DMS53 (cell line): ENCODE measurements at regions not wholly inside any gene's neighbourhood (a gene's known extent, or its start where the extent isn't known, plus 50 kb on each side); places are given as distances from the start of the nearest gene placed in this dataset.

Experiments
- DNase-seq: peaks from one replicate; lab custom pipeline; 2025; lab: John Stamatoyannopoulos, UW

DNA sequence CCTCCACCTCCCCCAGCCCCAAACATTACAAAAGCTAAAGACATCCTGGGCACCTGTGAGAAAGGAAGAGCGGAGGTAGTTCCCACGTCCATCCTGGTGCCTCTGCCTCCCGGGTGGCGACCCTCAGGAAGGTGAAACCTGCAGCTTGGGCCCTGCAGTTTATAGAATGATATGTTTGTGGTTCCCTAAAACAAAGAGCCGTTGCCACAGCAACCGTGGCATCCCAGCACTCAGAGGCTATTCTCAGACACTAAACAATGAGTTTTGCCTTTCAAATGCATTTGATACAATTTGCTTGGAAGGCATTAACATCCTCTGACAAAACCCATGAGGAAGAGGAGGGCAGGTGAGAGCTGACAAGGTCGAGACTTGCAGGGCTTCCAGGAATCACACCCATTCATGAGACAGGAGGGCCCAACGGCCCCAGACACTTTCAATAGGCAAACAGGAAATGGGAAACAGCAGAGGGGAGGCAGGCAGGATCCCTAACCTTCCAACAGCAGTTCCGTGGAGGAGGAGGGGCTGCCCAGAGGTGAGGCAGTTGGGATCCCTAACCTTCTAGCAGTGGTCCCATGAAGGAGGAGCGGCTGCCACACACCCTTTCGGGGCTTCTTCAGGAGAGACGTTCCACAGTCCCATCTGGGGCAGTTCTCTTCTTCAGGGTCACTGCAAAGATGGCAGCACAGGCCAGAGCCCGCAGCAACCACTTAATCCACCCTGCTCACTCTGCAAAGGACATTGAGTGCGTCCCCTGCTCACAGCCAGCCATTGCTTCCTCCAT, 379.2 kb downstream of the SHANK2 start:
- peak; percentile 31 for DNase-seq

DNA sequence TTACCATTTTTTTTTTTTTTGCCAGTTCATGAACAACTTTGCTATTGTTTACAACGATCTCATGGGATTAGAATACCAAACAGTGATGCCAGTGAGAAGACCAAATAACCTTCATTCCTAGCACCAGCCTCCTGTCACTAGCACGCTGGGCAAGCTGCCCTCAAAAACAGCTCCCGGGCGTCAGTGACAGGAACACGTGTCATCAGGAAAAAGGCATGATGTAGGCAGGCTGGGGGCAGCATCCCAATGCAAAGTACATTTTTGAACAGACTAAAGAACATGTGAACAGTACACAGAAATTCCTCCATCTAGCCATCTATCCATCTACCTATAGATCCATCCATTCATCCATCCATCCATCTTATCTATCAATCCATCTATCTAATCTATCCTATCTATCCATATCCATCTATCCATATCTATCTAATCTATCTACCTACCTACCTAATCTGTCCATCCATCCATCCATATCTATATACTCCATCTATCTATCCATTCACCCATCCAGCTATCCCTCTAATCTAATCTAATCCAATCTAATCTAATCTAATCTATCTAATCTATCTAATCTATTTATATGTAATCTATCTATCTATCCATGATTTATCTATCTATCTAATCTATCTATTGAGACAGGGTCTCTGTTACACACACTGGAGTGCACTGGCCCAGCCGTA, 378.5 kb downstream of the SHANK2 start:
- DNase-seq = no peak

DNA sequence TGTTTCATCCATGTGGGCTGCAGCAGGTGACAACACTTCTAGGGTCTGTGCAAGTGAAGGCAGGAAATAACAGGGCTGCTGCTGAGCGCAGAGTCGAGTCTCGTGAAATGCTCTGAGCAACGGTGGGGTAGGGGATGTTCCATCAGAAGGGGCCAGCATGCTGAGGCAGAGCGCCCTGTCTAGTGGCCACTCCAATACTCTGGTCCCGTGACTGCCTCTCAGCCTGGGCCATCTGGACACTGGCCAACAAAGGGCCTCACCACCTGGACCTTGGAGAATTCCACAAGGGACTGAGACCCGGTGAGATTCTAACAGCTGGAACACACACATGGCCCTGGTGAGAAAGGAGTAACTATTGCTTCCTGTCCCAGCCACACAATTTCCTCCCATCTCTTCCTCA, 375.7 kb downstream of the SHANK2 start:
- DNase-seq = peak; percentile 73

DNA sequence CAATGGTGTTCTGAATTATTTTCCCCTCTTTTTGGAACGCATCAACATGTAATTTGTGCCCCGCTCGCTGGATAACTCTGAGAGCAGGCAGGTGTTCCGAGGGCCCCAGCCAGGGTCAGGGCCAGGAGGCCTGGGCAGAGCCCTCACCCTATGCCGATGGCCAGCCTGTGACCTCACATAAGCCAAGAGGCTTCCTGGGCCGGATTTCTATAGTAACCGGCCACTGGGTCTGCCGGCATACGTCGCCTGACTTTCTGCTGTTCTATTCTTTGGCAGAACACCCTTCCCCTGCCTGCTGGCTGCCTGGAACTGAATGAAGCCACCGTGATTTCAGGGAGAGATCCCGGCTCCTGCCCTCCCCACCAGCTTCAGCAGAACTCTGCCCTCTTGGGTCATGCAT, 375.2 kb downstream of the SHANK2 start:
- DNase-seq = peak; percentile 43

DNA sequence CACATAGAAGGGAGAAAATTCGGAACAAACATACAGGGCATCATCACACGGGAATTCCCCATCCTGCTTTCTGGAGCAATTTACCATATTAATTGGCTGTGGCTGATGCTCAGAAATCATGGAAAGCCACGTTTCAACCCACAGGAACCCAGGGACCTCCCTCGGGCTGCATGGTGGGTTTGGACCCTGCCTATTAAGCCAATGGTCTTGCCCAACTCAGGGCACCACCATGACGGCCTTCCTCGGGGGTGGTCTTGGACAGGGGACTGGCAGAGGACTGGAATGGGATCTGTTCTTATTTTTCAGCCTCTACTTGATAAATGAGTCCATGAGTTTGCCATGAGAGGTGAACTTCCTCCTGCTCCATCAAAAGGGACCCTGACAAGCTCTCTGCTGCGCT, 374.0 kb downstream of the SHANK2 start:
- no peak for DNase-seq

DNA sequence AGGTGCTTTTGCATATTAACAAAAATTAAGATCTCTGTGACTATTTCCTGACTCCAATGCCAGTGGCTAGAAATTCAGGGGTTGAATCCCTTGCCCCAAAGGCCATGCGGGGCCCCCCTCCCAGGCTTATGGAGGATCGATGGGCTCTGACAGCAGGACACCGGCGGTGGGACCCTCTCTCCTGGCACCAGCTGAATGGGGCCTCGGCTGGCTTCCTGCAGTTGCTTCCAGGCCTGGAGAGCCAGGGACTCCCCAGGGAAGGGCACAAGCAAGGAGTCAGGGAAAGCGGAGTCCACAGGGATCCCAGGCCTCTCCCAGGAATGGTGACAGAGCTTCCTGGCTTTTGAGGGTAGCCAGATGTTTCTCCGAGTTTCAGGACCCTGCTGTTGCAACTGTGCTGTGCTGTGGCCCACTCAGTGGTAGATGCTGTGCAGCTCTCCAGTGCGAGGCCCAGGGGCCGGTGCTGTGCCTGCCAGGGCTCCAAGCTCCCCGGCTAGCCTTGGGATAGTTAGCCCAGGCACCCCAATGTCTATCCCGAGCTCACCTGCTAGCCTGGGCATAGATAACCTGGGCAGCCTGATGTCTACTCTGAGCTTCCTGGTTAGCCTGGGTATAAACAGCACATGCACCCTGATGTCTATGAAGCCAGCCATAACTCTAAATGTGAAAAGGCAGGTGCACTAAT, 372.6 kb downstream of the SHANK2 start:
- DNase-seq = no peak

DNA sequence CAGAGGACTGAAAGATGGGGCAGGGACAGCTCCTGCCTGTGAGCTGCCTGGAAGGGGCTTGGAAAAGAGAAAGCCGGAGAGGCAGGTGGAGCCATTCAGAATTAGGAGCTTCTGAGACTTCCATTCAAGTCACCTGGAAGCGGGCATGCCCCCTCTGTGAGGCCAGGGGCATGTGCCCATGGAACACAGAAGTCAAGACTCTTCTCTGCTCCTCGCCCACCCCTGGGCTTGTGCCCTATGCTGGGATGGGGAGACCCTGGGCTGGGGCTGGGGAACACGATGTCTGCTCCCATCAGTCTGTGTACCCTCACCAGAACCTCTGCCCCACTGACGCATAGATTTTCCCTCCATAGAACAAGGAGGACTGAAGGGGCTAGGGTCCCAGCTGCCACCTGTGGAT, 372.0 kb downstream of the SHANK2 start:
- DNase-seq = no peak

DNA sequence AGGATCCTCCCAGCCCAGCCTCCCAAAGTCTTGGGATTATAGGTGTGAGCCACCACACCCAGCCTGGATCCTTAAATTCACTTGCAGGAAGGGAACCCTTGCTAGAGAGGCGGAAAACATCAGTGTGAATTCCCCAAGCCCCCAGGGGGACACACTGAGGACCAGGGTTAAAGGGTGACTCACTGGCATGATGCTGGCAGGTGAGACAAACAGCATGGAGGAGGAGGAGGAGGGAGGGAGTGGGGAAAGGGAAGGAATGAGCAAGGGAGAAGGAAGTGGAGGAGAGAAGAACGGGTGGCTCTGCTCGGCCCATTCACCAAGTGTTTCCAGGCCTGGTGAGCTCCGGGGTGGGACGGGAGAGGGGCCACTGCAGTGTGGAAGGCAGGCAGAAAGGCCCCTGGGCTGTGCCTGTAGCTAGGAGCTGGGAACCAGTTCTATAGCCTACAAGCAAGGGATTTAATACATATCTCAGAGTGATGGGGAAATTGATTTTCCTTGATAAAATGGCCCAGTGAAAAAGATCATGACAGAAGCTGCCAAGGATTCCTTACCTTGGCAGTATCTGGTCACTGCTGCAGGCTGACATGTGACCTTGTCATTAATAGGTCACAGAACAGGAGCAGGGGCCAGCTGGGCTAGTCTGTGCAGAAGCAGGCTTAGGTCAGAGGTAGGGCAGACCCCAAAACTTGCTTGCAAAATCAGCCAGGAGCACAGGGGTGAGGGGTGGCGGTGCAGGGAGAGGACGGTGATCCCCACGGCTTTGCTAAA, 370.2 kb downstream of the SHANK2 start:
- DNase-seq = no peak

DNA sequence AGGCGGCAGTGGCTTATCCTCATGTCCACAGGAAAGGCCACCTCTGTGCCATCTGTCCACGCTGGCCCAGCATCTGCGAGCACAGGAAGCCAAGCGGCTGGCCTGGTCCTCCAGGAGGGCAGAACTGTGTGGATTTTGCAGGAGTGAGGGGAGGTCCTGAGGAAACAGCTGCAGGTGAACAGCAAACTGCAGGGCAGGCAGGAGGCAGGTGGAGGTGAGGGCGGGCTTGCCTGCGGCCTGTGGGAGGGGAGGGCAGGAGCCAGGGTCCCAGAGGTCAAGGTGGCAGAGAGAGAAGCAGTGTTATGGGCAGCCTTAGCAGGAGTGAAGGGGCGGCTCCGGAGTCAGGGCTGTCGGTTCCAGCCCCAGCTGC, 369.7 kb downstream of the SHANK2 start:
- DNase-seq = no peak

DNA sequence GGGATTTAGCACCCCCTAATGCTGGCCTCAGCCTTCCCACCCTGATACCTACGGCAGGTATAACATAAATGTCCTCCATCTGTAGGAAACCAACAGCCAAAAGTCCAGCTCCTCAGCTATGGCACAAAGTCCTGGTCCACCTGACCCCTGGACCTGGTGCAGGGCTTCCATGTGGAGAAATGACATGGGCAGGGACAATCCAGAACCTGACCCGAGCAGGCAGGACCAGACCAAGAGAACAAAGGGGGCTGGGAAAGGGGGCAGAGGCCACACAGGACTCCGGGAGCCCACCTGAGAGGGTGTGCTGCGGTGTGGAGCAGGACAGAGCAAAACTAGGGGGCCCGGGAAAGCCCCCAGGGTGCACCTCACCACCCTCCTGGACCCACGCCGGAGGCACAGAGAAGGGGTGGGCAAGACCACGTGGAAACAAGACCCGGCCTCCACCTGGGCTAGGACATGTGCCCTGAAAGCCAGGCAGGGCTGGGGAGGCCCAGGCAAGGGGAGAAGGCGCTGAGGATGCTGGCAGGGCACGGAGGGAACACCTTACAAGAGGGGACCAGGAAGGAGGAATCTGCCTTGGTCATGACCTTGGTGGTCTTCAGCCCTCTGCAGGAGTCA, 368.9 kb downstream of the SHANK2 start:
- no peak for DNase-seq

DNA sequence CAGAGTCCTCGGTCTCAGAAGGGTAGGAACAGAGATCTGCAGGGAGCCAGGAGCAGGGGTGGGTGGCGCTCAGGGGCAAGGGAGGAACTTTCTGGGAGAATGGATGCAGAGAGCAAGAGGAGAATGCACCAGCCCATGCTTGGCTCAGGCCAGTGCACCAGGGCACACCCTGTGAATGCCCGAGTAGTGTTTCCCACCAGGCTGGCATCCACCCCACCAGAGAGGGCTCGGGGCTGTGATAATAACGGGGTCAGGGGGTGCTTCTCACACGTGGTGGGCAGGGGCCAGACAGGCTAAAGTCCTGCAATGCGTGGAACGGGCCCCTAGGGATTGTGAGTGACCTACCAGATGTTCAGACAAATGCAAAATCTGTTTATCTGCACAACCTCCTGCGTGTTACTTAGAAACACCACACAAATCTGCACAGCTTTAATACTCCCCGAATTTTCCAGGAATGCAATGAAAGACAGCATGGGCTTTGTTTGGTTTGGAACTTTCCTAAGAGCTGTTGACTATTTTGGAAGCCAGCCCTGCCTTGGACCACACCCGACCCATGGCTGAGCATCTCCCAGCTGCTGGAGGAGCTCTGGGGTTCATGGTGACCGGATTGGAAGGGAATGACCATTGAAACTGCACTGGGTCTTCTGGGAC, 368.3 kb downstream of the SHANK2 start:
- no peak for DNase-seq

DNA sequence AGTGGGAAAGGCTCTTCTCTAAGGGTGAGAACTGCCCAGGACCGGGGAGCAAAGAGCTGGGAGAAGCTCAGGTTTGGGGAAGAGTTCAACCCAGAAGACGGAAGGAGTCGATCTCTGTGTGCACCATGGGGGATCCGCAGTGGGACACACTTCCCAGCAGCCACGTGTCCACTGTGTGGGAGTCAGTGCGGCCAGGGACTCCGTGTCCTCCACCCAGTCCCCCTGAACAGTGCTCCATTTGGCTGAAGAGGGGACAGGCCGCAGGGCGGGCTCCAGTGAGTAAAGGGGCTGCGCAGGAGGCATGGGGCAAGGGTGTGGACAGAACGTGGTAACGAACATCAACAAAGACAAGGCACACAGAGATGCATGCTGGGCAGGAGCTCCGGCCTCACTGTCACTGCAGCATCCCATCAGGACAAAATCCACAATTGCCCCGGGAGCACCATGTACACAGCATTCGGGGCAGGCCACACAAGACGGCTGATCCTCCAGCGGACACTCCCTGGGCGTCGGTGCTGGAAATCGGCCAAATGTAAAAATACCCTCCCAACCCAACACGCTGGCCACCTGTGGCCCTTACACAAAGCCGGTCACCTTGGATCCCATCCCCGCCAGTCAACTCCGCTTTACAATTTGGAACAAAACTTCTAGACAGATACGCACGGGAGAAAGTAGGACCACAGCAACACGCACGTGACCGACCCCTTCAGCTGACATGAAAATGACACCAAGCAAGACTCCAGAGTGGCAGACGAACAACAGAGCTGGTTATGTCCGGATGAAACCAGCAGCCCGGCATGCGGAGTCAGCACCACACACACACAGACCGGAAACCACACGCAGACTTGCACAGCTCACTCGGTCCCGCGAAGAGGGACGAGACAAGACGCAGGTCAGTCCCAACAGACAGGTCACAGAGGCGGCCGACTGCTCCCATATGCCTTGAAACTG, 366.8 kb downstream of the SHANK2 start:
- no peak for DNase-seq

DNA sequence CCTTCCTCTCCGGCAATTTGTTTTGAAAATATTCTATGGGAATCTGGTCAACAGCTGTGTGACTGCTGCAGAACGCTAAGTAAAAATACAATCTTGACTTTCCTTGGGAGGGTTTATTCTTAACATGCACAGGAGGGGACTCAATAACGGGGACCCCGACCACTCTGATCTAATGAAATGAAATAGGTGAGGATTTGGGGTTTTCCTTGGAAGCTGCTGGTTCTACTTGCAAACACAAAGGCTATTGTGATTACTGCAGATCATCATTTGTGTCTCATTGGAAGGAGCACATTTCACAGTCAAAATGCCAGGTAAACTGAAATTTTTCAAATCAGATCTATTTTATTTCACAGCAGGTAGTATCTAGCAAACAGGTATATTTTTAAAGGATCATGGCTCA, 366.1 kb downstream of the SHANK2 start:
- DNase-seq = no peak

DNA sequence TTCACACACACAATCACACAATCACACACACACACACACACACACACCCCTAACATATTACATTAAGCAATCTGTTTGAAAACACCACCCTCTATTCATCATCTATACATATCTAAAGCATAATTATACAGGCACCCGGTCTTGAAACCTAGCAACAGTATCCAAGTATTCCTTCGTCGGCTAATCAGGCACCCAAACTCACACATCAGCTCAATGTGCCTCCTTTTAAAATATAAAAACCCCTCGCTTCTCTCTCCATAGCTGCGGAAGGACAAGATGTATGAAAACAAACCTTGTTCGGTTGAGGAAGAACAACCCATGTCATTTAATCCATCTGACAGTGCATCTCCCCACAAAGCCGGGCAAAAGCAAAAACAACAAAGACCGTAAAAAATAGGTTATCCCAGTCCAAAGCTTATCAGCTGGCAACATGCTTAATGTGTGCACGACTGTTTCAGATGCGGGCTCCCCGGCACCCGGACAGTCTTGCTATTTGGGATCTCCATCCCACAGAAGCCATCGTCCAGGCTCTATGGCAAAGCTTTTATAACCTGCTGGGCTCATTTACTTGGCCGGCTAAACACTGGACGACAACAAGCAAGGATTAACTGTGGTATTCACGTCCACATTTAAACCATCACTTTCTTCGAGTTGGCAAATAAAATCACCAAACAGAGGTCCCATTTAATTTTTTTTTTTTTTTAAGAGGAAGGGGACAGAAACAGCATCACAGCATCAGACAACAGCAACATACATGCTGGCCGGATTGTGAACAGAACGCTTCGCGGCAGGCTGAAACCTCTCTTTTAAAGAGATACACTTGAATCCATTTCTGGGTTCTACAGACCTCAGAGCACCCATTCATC, 365.5 kb downstream of the SHANK2 start:
- no peak for DNase-seq

DNA sequence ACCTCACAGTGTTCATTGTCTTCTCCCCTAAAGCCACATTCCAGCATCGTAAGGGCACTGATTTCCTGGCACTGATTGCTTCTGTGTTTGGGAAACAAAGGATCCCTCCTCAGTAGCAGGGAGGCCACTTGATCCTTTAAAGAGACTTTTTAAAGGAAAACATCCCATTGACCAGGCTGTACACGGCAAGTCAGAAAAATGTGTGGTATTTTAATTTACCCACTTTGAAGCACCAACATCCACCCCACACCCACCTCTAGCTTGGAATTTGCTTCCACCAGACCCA, 364.9 kb downstream of the SHANK2 start:
- DNase-seq = no peak

DNA sequence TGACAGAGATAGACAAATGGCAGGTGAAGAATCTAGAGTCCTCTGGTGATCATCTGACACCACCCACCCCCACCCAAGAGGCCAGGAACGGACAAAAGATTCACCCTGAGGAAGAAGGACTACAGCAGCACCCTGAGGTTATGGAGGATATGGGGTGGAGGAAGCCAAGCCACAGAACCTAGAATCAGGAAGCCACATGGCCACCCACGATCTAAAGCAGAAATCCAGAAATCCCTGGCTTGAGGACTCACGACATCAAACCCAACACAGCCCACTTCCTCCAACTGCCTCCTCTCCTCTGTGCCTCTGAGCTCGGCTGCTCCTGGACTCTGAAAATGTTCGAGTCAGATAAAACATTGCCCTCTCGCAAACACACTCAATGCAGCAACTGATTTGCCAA, 364.3 kb downstream of the SHANK2 start:
- no peak for DNase-seq

DNA sequence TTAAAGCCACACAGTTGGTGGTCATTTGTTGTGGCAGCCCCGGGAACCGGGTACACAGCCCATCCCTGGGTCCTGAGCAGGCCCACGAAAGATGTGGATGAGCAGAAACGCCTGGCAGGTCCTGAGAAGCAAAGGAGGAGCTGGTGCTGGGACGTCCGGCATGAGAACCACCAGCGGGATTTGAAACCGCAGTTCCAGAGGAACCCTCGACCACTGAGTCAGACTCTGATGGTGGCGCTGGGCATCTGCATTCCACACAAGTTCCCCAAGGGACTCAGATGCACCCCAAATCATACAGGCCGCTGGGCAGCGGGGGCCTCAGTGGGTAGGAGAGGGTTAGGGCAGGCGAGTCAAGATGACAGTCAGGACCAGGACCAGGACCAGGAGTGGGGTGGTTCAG, 363.0 kb downstream of the SHANK2 start:
- no peak for DNase-seq

DNA sequence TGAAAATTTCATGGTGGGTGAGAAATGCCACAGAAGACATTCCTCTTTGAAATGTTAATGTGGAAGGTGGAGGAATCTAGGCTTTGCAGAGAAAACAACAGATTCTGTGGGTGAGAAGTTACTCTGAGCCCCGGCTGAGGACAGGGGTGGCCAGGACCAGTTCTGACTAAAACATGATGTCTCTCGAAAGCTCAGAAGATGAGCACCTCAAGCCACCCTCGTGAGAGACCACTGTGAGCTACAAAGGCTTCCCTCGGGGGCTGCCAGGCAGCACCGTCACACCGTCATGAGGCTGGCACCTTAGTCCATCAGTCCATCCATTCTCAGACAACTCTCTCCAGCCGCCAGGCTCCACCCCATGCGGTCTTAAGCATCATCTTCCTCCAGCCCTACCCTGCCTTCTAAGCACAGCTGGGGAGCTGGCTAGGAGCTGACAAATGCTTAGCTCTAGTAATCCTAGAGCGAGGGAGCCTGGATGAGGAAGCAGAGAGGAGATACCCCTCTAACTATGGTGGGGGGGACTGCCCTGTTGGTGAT, 360.5 kb downstream of the SHANK2 start:
- no peak for DNase-seq

DNA sequence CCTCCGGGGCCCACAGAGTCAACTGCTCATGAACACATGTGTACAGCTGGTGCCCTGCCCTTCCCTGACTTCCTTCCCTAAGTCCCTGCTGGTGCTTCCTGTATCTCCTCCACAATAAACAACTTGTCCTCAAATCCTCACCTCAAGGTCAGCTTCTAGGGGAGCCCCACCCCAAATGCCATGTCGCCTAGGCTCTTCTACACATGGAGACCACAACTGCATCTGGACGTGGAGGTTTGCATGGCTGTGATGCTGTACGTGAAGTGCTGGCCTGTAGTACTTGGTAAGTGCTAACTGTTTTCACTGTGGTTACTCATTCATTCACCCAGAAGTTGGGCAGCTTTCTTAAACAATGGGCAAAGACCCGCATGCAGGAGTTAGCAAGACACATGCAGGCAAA, 359.5 kb downstream of the SHANK2 start:
- DNase-seq = no peak
